HG03135 (cell line): ENCODE measurements at regions not wholly inside any gene's neighbourhood (a gene's known extent, or its start where the extent isn't known, plus 50 kb on each side); places are given as distances from the start of the nearest gene placed in this dataset.

Experiments used
- ATAC-seq: cut with Tn5 transposase; IDR thresholded peaks from one replicate; pipeline ENCODE4 v1.9.1; 2021; ENCODE audit warnings: mild to moderate bottlenecking, moderate library complexity; ENCODE audit not compliant: unreplicated experiment

GRCh38 chr10:31720546-31720945 is 208.1 kb downstream of the ARHGAP12 start:
- no peak for ATAC-seq

GRCh38 chr10:31709476-31709875 is 219.2 kb downstream of the ARHGAP12 start:
- no peak for ATAC-seq

- no peak for ATAC-seq
Observed at GRCh38 chr10:31709028-31709427, 219.6 kb downstream of the ARHGAP12 start.

- ATAC-seq = no peak
Observed at GRCh38 chr10:31708474-31708873, 220.2 kb downstream of the ARHGAP12 start.

GRCh38 chr10:31708046-31708445 is 220.6 kb downstream of the ARHGAP12 start:
- ATAC-seq = no peak

GRCh38 chr10:31707093-31708039 is 221.3 kb downstream of the ARHGAP12 start:
- ATAC-seq = peak; percentile 88

- ATAC-seq = no peak
Observed at GRCh38 chr10:31706464-31707092, 222.1 kb downstream of the ARHGAP12 start.

- ATAC-seq = no peak
Observed at GRCh38 chr10:31705136-31705535, 223.5 kb downstream of the ARHGAP12 start.

- ATAC-seq = no peak
Observed at GRCh38 chr10:31704195-31704594, 224.4 kb downstream of the ARHGAP12 start.

- no peak for ATAC-seq
Observed at GRCh38 chr10:31702954-31703353, 225.7 kb downstream of the ARHGAP12 start.

GRCh38 chr10:31702005-31702404 is 226.6 kb downstream of the ARHGAP12 start:
- no peak for ATAC-seq

GRCh38 chr10:31701546-31701945 is 227.1 kb downstream of the ARHGAP12 start:
- no peak for ATAC-seq

GRCh38 chr10:31700181-31700611 is 228.4 kb downstream of the ARHGAP12 start:
- no peak for ATAC-seq

- no peak for ATAC-seq
Observed at GRCh38 chr10:31698181-31698830, 230.3 kb downstream of the ARHGAP12 start.

GRCh38 chr10:31697271-31698180 is 231.1 kb downstream of the ARHGAP12 start:
- no peak for ATAC-seq

- no peak for ATAC-seq
Observed at GRCh38 chr10:31694929-31695837, 233.4 kb downstream of the ARHGAP12 start.

GRCh38 chr10:31694126-31694685 is 234.4 kb downstream of the ARHGAP12 start:
- ATAC-seq = no peak

- no peak for ATAC-seq
Observed at GRCh38 chr10:31693491-31693890, 235.1 kb downstream of the ARHGAP12 start.

GRCh38 chr10:31689233-31689632 is 239.4 kb downstream of the ARHGAP12 start:
- ATAC-seq = no peak
